ENCODE measurements at regions not wholly inside any gene's neighbourhood (a gene's known extent, or its start where the extent isn't known, plus 50 kb on each side); places are given as distances from the start of the nearest gene placed in this dataset.

- in situ Hi-C loops (cut with MboI), result no loop called here
- H2AFZ ChIP-seq (ENCODE audit: low read depth, low read length), result no peak overlapping the region
- BruUV-seq (replicated peaks), result no TSS peak
These were observed 104.0 kb upstream of the PWP1 start for GRCh38 chr12:107581619-107582015.

GRCh38 chr12:107583551-107583950, 102.0 kb upstream of the PWP1 start:
- Histone ChIP-seq H4K20me1 (replicated peaks; ENCODE audit: control insufficient read depth, insufficient read depth, low read length) (0 out of 2 replicates have a peak, but pooled peaks cover 4% of the 10 kb centered on the region), H3K27me3 (ENCODE audit: control insufficient read depth in 2 of 2, insufficient read depth in 2 of 2, low read length in 2 of 2) (peaks cover 23 to 67% of the 10 kb centered on the region in 2 experiments; a peak in 4 of 5 replicates), H3K4me1 (replicated peaks in 1 of 2; ENCODE audit: control insufficient read depth in 2 of 2, insufficient read depth in 2 of 2, low read length in 2 of 2) (no peaks in the 10 kb centered on the region), H3K9me3 (replicated peaks; ENCODE audit: control insufficient read depth, insufficient read depth, low read depth, low read length) (no peaks in the 10 kb centered on the region), H3K36me3 (ENCODE audit: control insufficient read depth, insufficient read depth, low read length) (no peaks in the 10 kb centered on the region), H3K4me3 (no peak overlapping the region), H3K27ac (ENCODE audit: extremely low read depth, low read depth, low read length) (no peak overlapping the region), H3K9ac (ENCODE audit: insufficient read depth in 1 of 2, low read depth in 2 of 2, low read length in 2 of 2) (no peak overlapping the region), H2AFZ (ENCODE audit: low read depth, low read length) (no peak overlapping the region), H3K79me2 (ENCODE audit: control insufficient read depth, insufficient read depth, low read length) (no peaks in the 10 kb centered on the region), H3K4me2 (ENCODE audit: insufficient read depth, low read length) (no peak overlapping the region), H3K9me1 (ENCODE audit: control insufficient read depth, insufficient read depth, low read length) (no peaks in the 10 kb centered on the region)
- TF ChIP-seq CHD1 (IDR thresholded peaks at IDR 0.05; ENCODE audit: low read length), result no peak
- no peak for TF ChIP-seq NONO (IDR thresholded peaks at IDR 0.05; ENCODE audit: low read depth in 2 of 2, low read length in 1 of 2)
- ChIA-PET POLR2A (interaction anchor here (0.8 kb wide), 1 partner anchor 11 kb away, joined by 3 read pairs; no protein-coding TSS in a partner anchor), CTCF (ENCODE audit: low intra/inter-chr PET ratio) (no interaction called here)
- WGBS (ENCODE audit: insufficient coverage, low coverage, missing lambda C conversion rate), result 0% methylated on average over 5 of the region's 5 CpGs
- in situ Hi-C loops (cut with MboI), result no loop called here
- no TSS peak for BruUV-seq (replicated peaks)
- no peak for DNase-seq (ENCODE audit: extremely low read depth in 1 of 4, low spot score in 3 of 4)
- no peak for ATAC-seq
- intact Hi-C loops (cut with micrococcal nuclease), result no loop called here
- FAIRE-seq, result no peak

More at GRCh38 chr12:107581619-107582015, 104.0 kb upstream of the PWP1 start:
- H3K36me3 ChIP-seq (ENCODE audit: control insufficient read depth, insufficient read depth, low read length), result no peaks in the 10 kb centered on the region
- H3K9me1 ChIP-seq (ENCODE audit: control insufficient read depth, insufficient read depth, low read length), result no peaks in the 10 kb centered on the region
- FAIRE-seq (no peak), DNase-seq (ENCODE audit: extremely low read depth in 1 of 4, low spot score in 3 of 4) (no peak), ATAC-seq (no peak)
- ChIA-PET CTCF (ENCODE audit: low intra/inter-chr PET ratio) (no interaction called here), POLR2A (no interaction called here)
- H3K4me2 ChIP-seq (ENCODE audit: insufficient read depth, low read length), result no peak overlapping the region
- no peaks in the 10 kb centered on the region for H3K9me3 ChIP-seq (replicated peaks; ENCODE audit: control insufficient read depth, insufficient read depth, low read depth, low read length)
- peaks cover 20 to 59% of the 10 kb centered on the region in 2 experiments; a peak in 4 of 5 replicates for H3K27me3 ChIP-seq (ENCODE audit: control insufficient read depth in 2 of 2, insufficient read depth in 2 of 2, low read length in 2 of 2)
- 0 out of 2 replicates have a peak, but pooled peaks cover 4% of the 10 kb centered on the region for H4K20me1 ChIP-seq (replicated peaks; ENCODE audit: control insufficient read depth, insufficient read depth, low read length)
- H3K9ac ChIP-seq (ENCODE audit: insufficient read depth in 1 of 2, low read depth in 2 of 2, low read length in 2 of 2), result no peak overlapping the region
- 0% methylated on average over 12 of the region's 12 CpGs for WGBS (ENCODE audit: insufficient coverage, low coverage, missing lambda C conversion rate)
- H3K79me2 ChIP-seq (ENCODE audit: control insufficient read depth, insufficient read depth, low read length), result no peaks in the 10 kb centered on the region
- intact Hi-C loops (cut with micrococcal nuclease), result no loop called here
- TF ChIP-seq FOXA1 (IDR thresholded peaks at IDR 0.05; ENCODE audit: borderline replicate concordance) (no peak), SMAD3 (CRISPR knock-in tag; conservative IDR thresholded peaks at IDR 0.05) (no peak), ATF4 (CRISPR knock-in tag; IDR thresholded peaks at IDR 0.05) (no peak)
- no peak overlapping the region for H3K27ac ChIP-seq (ENCODE audit: extremely low read depth, low read depth, low read length)
- H3K4me3 ChIP-seq, result no peak overlapping the region
- no peaks in the 10 kb centered on the region for H3K4me1 ChIP-seq (replicated peaks in 1 of 2; ENCODE audit: control insufficient read depth in 2 of 2, insufficient read depth in 2 of 2, low read length in 2 of 2)
